ENCODE measurements at regions not wholly inside any gene's neighbourhood (a gene's known extent, or its start where the extent isn't known, plus 50 kb on each side); places are given as distances from the start of the nearest gene placed in this dataset.

GRCh38 chr5:143700994-143701393, 111.0 kb upstream of the HMHB1 start:
- Mint-ChIP-seq H3K27me3 (ENCODE audit: low read depth) (no peaks in the 10 kb centered on the region), H3K4me1 (peaks cover 6% of the 10 kb centered on the region; the same call in 1 of the 2 replicates), H3K9me3 (peaks cover 6% of the 10 kb centered on the region; the same call in 1 of the 2 replicates), H3K36me3 (no peaks in the 10 kb centered on the region), H3K27ac (no peak overlapping the region), H3K4me3 (no peak overlapping the region)
- POLR2A ChIA-PET: no interaction called here
- DNase-seq (ENCODE audit: low spot score) (no peak), ATAC-seq (no peak)
- TF ChIP-seq ELF4 (CRISPR knock-in tag; IDR thresholded peaks at IDR 0.05; ENCODE audit: low read depth): no peak
- no peak for TF ChIP-seq JAZF1 (CRISPR knock-in tag; IDR thresholded peaks at IDR 0.05)
- no peak for TF ChIP-seq AR (CRISPR knock-in tag; IDR thresholded peaks at IDR 0.05)
- no peak for TF ChIP-seq HMGXB4 (CRISPR knock-in tag; IDR thresholded peaks at IDR 0.05)
- TF ChIP-seq ARID4B (CRISPR knock-in tag; IDR thresholded peaks at IDR 0.05; ENCODE audit: borderline replicate concordance): no peak
- TF ChIP-seq RELA (CRISPR knock-in tag; IDR thresholded peaks at IDR 0.05; ENCODE audit: borderline replicate concordance): no peak
- TF ChIP-seq ZNF232 (CRISPR knock-in tag; IDR thresholded peaks at IDR 0.05): no peak
- CTCF ChIA-PET: no interaction called here

- Mint-ChIP-seq H3K36me3 (no peaks in the 10 kb centered on the region), H3K4me3 (no peak overlapping the region), H3K27ac (no peak overlapping the region), H3K9me3 (peaks cover 6% of the 10 kb centered on the region; the same call in 1 of the 2 replicates), H3K27me3 (ENCODE audit: low read depth) (no peaks in the 10 kb centered on the region), H3K4me1 (no peaks in the 10 kb centered on the region)
- CTCF ChIA-PET: no interaction called here
- ATAC-seq (no peak), DNase-seq (ENCODE audit: low spot score) (no peak)
- POLR2A ChIA-PET: no interaction called here
- no peak for TF ChIP-seq HMGXB4 (CRISPR knock-in tag; IDR thresholded peaks at IDR 0.05)
- TF ChIP-seq FOXP1 (CRISPR knock-in tag; IDR thresholded peaks at IDR 0.05; ENCODE audit: borderline replicate concordance): no peak
- TF ChIP-seq ATF2 (CRISPR knock-in tag; IDR thresholded peaks at IDR 0.05; ENCODE audit: borderline replicate concordance, low read depth): no peak
- no peak for TF ChIP-seq AR (CRISPR knock-in tag; IDR thresholded peaks at IDR 0.05)
- TF ChIP-seq ELF4 (CRISPR knock-in tag; IDR thresholded peaks at IDR 0.05; ENCODE audit: low read depth): no peak
- TF ChIP-seq ETV6 (CRISPR knock-in tag; IDR thresholded peaks at IDR 0.05): no peak
- no peak for TF ChIP-seq USF2 (CRISPR knock-in tag; IDR thresholded peaks at IDR 0.05)
- no peak for TF ChIP-seq TCF7 (CRISPR knock-in tag; IDR thresholded peaks at IDR 0.05; ENCODE audit: low read depth)
- no peak for TF ChIP-seq ZNF121 (CRISPR knock-in tag; IDR thresholded peaks at IDR 0.05)
Measured at GRCh38 chr5:143699121-143699520, 112.8 kb upstream of the HMHB1 start.
